Kidney (tissue), 13 donors: ENCODE measurements at regions not wholly inside any gene's neighbourhood (a gene's known extent, or its start where the extent isn't known, plus 50 kb on each side); places are given as distances from the start of the nearest gene placed in this dataset.

Source experiments
- DNase-seq, 5 donors: peaks; one replicate each; pipeline ENCODE4 v3.0.0-alpha.2; 2013 to 2020
- FAIRE-seq: peaks from 2 replicates; lab custom pipeline; 2012; peaks lifted over from hg19 to GRCh38; lab: Jason Lieb, UNC
- H3K27ac ChIP-seq, 2 donors: one replicate each; pipeline ENCODE4 v1.7.0; 2013; ENCODE audit warnings: low read depth in 2 of 2, low read length in 2 of 2, inconsistent platforms in 1 of 2
- H3K27me3 ChIP-seq: one replicate; pipeline ENCODE4 v1.7.1; 2013; ENCODE audit warnings: low read length, inconsistent platforms; ENCODE audit not compliant: control insufficient read depth, insufficient read depth
- H3K36me3 ChIP-seq, 3 donors: one replicate each; pipeline versions ENCODE4 v1.7.0 to v1.7.1; 2013; ENCODE audit warnings: low read length in 3 of 3, control low read depth in 1 of 3, inconsistent platforms in 1 of 3; ENCODE audit not compliant: insufficient read depth in 3 of 3, control insufficient read depth in 2 of 3
- H3K4me1 ChIP-seq, 3 donors: one replicate each; pipeline versions ENCODE4 v1.7.0 to v1.7.1; 2013; ENCODE audit warnings: low read length in 3 of 3, inconsistent platforms in 1 of 3, low read depth in 1 of 3; ENCODE audit not compliant: control insufficient read depth in 2 of 3, insufficient read depth in 2 of 3
- H3K4me3 ChIP-seq, 3 donors: one replicate each; pipeline versions ENCODE4 v1.7.0 to v1.8.1; 2013; ENCODE audit warnings: low read length in 3 of 3, control low read depth in 1 of 3, inconsistent platforms in 1 of 3
- H3K9ac ChIP-seq, 3 donors: one replicate each; pipeline versions ENCODE4 v1.7.0 to v1.7.1; 2013; ENCODE audit warnings: low read length in 3 of 3, control low read depth in 1 of 3, inconsistent platforms in 1 of 3
- H3K9me3 ChIP-seq, 3 donors: one replicate each; pipeline versions ENCODE4 v1.7.0 to v1.7.1; 2013; ENCODE audit warnings: low read length in 3 of 3, control low read depth in 1 of 3, inconsistent platforms in 1 of 3; ENCODE audit not compliant: control insufficient read depth in 2 of 3, insufficient read depth in 1 of 3
- intact Hi-C: fragments of 100-400 bp; cut with DNase I; formaldehyde crosslinking; loops from one replicate; pipeline ENCODE4 v1.11.1; 2022
- TF ChIP-seq, protein P1 (sequence below): IDR thresholded peaks from 3 replicates; pipeline ENCODE4 v1.5.1; 2012; ENCODE audit warnings: mild to moderate bottlenecking, moderate library complexity, borderline replicate concordance; ENCODE audit not compliant: insufficient read depth; ENCODE audit errors: extremely low read depth
- donor health status: control.
- donor health status: control.
- donor health status: control.
- donor health status: control.
- donor health status: control.
- donor health status: DM: yes; HTN: yes; CAD: no.
- donor health status: Normal renal cell carcinoma (clear cell type).

GRCh38 chr9:107867738-107868137, 378.2 kb upstream of the KLF4 start:
- Histone ChIP-seq H3K36me3 (no peaks in the 10 kb centered on the region), H3K4me3 (no peak overlapping the region), H3K4me1 (no peaks in the 10 kb centered on the region), H3K9me3 (no peaks in the 10 kb centered on the region), H3K27me3 (no peaks in the 10 kb centered on the region), H3K27ac (no peak overlapping the region), H3K9ac (no peak overlapping the region)
- no peak for DNase-seq
- FAIRE-seq = no peak
- intact Hi-C loops = no loop called here
- TF ChIP-seq, protein P1, sequence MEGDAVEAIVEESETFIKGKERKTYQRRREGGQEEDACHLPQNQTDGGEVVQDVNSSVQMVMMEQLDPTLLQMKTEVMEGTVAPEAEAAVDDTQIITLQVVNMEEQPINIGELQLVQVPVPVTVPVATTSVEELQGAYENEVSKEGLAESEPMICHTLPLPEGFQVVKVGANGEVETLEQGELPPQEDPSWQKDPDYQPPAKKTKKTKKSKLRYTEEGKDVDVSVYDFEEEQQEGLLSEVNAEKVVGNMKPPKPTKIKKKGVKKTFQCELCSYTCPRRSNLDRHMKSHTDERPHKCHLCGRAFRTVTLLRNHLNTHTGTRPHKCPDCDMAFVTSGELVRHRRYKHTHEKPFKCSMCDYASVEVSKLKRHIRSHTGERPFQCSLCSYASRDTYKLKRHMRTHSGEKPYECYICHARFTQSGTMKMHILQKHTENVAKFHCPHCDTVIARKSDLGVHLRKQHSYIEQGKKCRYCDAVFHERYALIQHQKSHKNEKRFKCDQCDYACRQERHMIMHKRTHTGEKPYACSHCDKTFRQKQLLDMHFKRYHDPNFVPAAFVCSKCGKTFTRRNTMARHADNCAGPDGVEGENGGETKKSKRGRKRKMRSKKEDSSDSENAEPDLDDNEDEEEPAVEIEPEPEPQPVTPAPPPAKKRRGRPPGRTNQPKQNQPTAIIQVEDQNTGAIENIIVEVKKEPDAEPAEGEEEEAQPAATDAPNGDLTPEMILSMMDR = no peak

DNA sequence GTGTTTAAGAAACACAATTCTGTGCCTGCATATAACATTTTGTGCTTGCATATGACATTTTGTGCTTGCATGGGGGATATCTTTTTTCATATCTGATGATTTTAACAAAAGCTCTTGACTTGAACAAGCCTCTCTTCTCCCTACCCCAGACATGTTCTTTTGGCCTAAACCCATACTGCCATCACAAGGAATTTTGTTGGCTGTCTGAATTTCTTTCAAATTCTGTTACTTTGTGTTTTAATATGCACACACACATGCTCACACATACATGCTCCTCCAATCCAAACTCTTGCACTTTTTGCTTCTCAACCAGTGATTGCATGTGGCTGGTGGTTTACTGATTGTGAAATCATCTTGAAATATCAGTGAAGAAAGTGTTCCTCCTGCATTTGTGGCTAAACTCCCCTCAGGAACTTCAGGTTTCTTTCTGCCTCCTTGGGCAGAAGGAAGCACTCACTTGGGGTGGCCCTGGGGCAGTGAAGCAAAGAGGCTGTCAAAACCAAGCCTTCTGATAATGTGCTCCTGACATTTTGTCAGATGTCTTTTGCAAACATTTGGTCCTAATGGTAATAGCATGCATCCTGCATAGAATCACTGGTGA, 377.2 kb upstream of the KLF4 start:
- Histone ChIP-seq H3K27me3 (no peaks in the 10 kb centered on the region), H3K4me3 (no peak overlapping the region), H3K4me1 (no peaks in the 10 kb centered on the region), H3K9ac (no peak overlapping the region), H3K27ac (no peak overlapping the region), H3K9me3 (no peaks in the 10 kb centered on the region), H3K36me3 (no peaks in the 10 kb centered on the region)
- intact Hi-C loops = no loop called here
- DNase-seq (no peak), FAIRE-seq (no peak)
- TF ChIP-seq, protein P1 = no peak

GRCh38 chr9:107863396-107863795, 373.8 kb upstream of the KLF4 start:
- Histone ChIP-seq H3K27me3 (no peaks in the 10 kb centered on the region), H3K27ac (no peak overlapping the region), H3K4me1 (no peaks in the 10 kb centered on the region), H3K36me3 (no peaks in the 10 kb centered on the region), H3K4me3 (no peak overlapping the region), H3K9ac (no peak overlapping the region), H3K9me3 (no peaks in the 10 kb centered on the region)
- DNase-seq (no peak), FAIRE-seq (no peak)
- TF ChIP-seq, protein P1 = no peak
- intact Hi-C loops = no loop called here

DNA sequence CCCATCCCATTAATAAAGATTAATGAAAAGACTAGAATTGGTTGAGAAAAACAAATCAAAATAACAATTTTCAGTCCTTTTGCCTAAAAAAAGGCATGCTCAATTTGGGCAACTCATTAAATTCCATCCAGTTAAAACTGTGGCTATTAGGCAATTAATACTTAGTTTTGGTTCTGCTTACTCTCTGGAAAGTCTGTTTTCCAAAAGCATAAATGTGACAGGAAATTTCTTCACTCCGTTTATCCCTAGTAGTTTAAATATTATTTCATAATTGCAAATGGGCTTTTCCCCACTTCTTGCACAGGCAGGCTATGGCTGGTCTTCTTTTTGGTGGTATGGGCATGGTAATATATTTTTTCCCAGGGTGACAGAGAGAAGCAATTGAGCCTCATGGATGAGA, 373.3 kb upstream of the KLF4 start:
- FAIRE-seq (no peak), DNase-seq (no peak)
- Histone ChIP-seq H3K4me1 (no peaks in the 10 kb centered on the region), H3K9me3 (no peaks in the 10 kb centered on the region), H3K27me3 (no peaks in the 10 kb centered on the region), H3K36me3 (no peaks in the 10 kb centered on the region), H3K4me3 (no peak overlapping the region), H3K9ac (no peak overlapping the region), H3K27ac (no peak overlapping the region)
- TF ChIP-seq, protein P1 = no peak
- intact Hi-C loops = no loop called here
